H1 (cell line): ENCODE measurements at regions not wholly inside any gene's neighbourhood (a gene's known extent, or its start where the extent isn't known, plus 50 kb on each side); places are given as distances from the start of the nearest gene placed in this dataset.

Experiments used
- CTCF ChIA-PET: fragments of 300-600 bp; sonication (Branson Sonifier 250); formaldehyde crosslinking; loops from one replicate; lab custom pipeline; 2021; ENCODE audit not compliant: partially characterized antibody; lab: Charles Lee
- POLR2A ChIA-PET: fragments of 300-600 bp; sonication (Branson Sonifier 250); formaldehyde crosslinking; loops from one replicate; lab custom pipeline; 2021; ENCODE audit warnings: inconsistent platforms; ENCODE audit not compliant: partially characterized antibody; lab: Charles Lee
- DNase-seq, 2 experiments: peaks; one replicate each; pipeline versions ENCODE4 v3.0.0 to v3.0.0-alpha.2; 2010 to 2022; ENCODE audit warnings: low spot score in 2 of 2, low read depth in 1 of 2, mixed read lengths in 1 of 2
- FAIRE-seq: peaks from 2 replicates; lab custom pipeline; 2011; peaks lifted over from hg19 to GRCh38; lab: Jason Lieb, UNC
- H2AFZ ChIP-seq: 2 replicates; pipeline ENCODE4 v1.8.1; 2012; ENCODE audit warnings: low read length, inconsistent platforms
- H2AK5ac ChIP-seq: 2 replicates; pipeline ENCODE4 v1.6.1; 2013; ENCODE audit warnings: low read depth, low read length
- H2BK120ac ChIP-seq: replicated peaks from 2 replicates; pipeline ENCODE3; 2013; ENCODE audit warnings: low read depth, low read length, inconsistent platforms
- H2BK12ac ChIP-seq: 2 replicates; pipeline ENCODE4 v1.6.1; 2013; ENCODE audit warnings: low read depth, low read length
- H2BK15ac ChIP-seq: 2 replicates; pipeline ENCODE4 v1.6.1; 2013; ENCODE audit warnings: low read length
- H2BK20ac ChIP-seq: 2 replicates; pipeline ENCODE4 v1.6.1; 2013; ENCODE audit warnings: low read length
- H2BK5ac ChIP-seq: 2 replicates; pipeline ENCODE4 v1.6.1; 2013; ENCODE audit warnings: low read depth, low read length
- H3K14ac ChIP-seq: 2 replicates; pipeline ENCODE4 v1.6.1; 2013; ENCODE audit warnings: inconsistent platforms; ENCODE audit not compliant: insufficient read length
- H3K18ac ChIP-seq: 2 replicates; pipeline ENCODE4 v1.6.1; 2013; ENCODE audit warnings: low read length; ENCODE audit errors: extremely low read depth
- H3K23ac ChIP-seq: 2 replicates; pipeline ENCODE4 v1.6.1; 2013; ENCODE audit warnings: inconsistent platforms; ENCODE audit not compliant: insufficient read length
- H3K23me2 ChIP-seq: 2 replicates; pipeline ENCODE4 v1.6.1; 2013; ENCODE audit warnings: low read depth, low read length
- H3K27ac ChIP-seq: 2 replicates; pipeline ENCODE4 v1.6.1; 2011; ENCODE audit warnings: low read depth, low read length, inconsistent platforms
- H3K27me3 ChIP-seq, 4 experiments: replicated peaks in 1 of 4; 1 replicate in 1 of 4; 2 replicates in 3 of 4; pipeline versions ENCODE4 v1.6.1 to v1.8.1; 2011 to 2013; ENCODE audit warnings: low read length in 3 of 4, mild to moderate bottlenecking in 3 of 4, inconsistent platforms in 2 of 4, mixed read lengths in 2 of 4, moderate library complexity in 1 of 4; ENCODE audit not compliant: control insufficient read depth in 3 of 4, insufficient read depth in 3 of 4; ENCODE audit errors: extremely low read depth in 1 of 4
- H3K36me3 ChIP-seq, 4 experiments: 2 replicates each; pipeline versions ENCODE4 v1.6.1 to v1.8.1; 2011 to 2013; ENCODE audit warnings: mild to moderate bottlenecking in 4 of 4, low read length in 3 of 4, moderate library complexity in 2 of 4, control low read depth in 1 of 4, inconsistent platforms in 1 of 4; ENCODE audit not compliant: insufficient read depth in 4 of 4, control insufficient read depth in 2 of 4
- H3K4ac ChIP-seq: replicated peaks from 2 replicates; pipeline ENCODE3; 2013; ENCODE audit warnings: low read length, low read depth, mixed read lengths, inconsistent platforms; ENCODE audit not compliant: insufficient read length
- H3K4me1 ChIP-seq, 4 experiments: replicated peaks in 1 of 4; 1 replicate in 1 of 4; 2 replicates in 3 of 4; pipeline versions ENCODE4 v1.6.1 to v1.8.1; 2011 to 2013; ENCODE audit warnings: low read length in 3 of 4, inconsistent platforms in 2 of 4, mixed read lengths in 1 of 4; ENCODE audit not compliant: insufficient read depth in 4 of 4, control insufficient read depth in 3 of 4
- H3K4me2 ChIP-seq, 2 experiments: 2 replicates each; pipeline versions ENCODE4 v1.6.1 to v1.8.1; 2011 to 2013; ENCODE audit warnings: low read depth in 2 of 2, low read length in 2 of 2, control low read depth in 1 of 2, inconsistent platforms in 1 of 2, mild to moderate bottlenecking in 1 of 2; ENCODE audit not compliant: insufficient read depth in 1 of 2
- H3K4me3 ChIP-seq, 4 experiments: fragments of 200-600, 300-600 bp in 1 of 4; sonication (generic), shearing (Covaris generic), sonication (Bioruptor Twin) in 1 of 4; 2 replicates each; pipeline versions ENCODE4 v1.5.1 to v1.8.1; 2011 to 2016; ENCODE audit warnings: low read length in 4 of 4, low read depth in 3 of 4, control low read depth in 2 of 4, inconsistent platforms in 2 of 4, mild to moderate bottlenecking in 2 of 4, mixed read lengths in 1 of 4, moderate library complexity in 1 of 4; ENCODE audit not compliant: insufficient read depth in 2 of 4; ENCODE audit errors: extremely low read depth in 1 of 4
- H3K56ac ChIP-seq: replicated peaks from 2 replicates; pipeline ENCODE3; 2013; ENCODE audit warnings: low read depth, mild to moderate bottlenecking, mixed read lengths, low read length, inconsistent platforms; ENCODE audit not compliant: insufficient read length
- H3K79me1 ChIP-seq: 2 replicates; pipeline ENCODE4 v1.6.1; 2013; ENCODE audit warnings: low read depth, low read length, control low read depth
- H3K79me2 ChIP-seq, 2 experiments: 2 replicates each; pipeline versions ENCODE4 v1.6.1 to v1.8.1; 2012 to 2013; ENCODE audit warnings: low read length in 2 of 2, mild to moderate bottlenecking in 2 of 2, inconsistent platforms in 1 of 2; ENCODE audit not compliant: insufficient read depth in 2 of 2, control insufficient read depth in 1 of 2
- H3K9ac ChIP-seq, 4 experiments: replicated peaks in 1 of 4; 1 replicate in 1 of 4; 2 replicates in 3 of 4; pipeline versions ENCODE4 v1.6.1 to v1.8.1; 2011 to 2013; ENCODE audit warnings: low read depth in 3 of 4, low read length in 3 of 4, control low read depth in 2 of 4, mild to moderate bottlenecking in 2 of 4, moderate library complexity in 2 of 4, inconsistent platforms in 1 of 4; ENCODE audit errors: extremely low read depth in 1 of 4
- H3K9me3 ChIP-seq, 2 experiments: 2 replicates each; pipeline versions ENCODE4 v1.6.1 to v1.8.1; 2012 to 2013; ENCODE audit warnings: mild to moderate bottlenecking in 2 of 2, moderate library complexity in 2 of 2, control low read depth in 1 of 2, inconsistent platforms in 1 of 2, low read depth in 1 of 2, low read length in 1 of 2, mixed read lengths in 1 of 2; ENCODE audit not compliant: insufficient read depth in 2 of 2
- H4K20me1 ChIP-seq, 2 experiments: replicated peaks in 1 of 2; 2 replicates each; pipeline versions ENCODE3 to v1.8.1; 2011 to 2013; ENCODE audit warnings: inconsistent platforms in 2 of 2, low read length in 2 of 2, mild to moderate bottlenecking in 1 of 2; ENCODE audit not compliant: insufficient read depth in 2 of 2, control insufficient read depth in 1 of 2
- H4K5ac ChIP-seq: 2 replicates; pipeline ENCODE4 v1.6.1; 2013; ENCODE audit warnings: low read length, low read depth, mixed read lengths, inconsistent platforms; ENCODE audit not compliant: insufficient read length
- H4K8ac ChIP-seq: 2 replicates; pipeline ENCODE4 v1.8.0; 2013; ENCODE audit warnings: mild to moderate bottlenecking, moderate library complexity, low read length, inconsistent platforms; ENCODE audit not compliant: insufficient read depth; ENCODE audit errors: extremely low read depth
- H4K91ac ChIP-seq: replicated peaks from 2 replicates; pipeline ENCODE3; 2013; ENCODE audit warnings: low read length, mixed read lengths, inconsistent platforms; ENCODE audit not compliant: insufficient read length
- CHD1 ChIP-seq: IDR thresholded peaks from 2 replicates; pipeline ENCODE4 v1.6.1; 2012; ENCODE audit warnings: low read depth, low read length, improper control_type of control experiment
- CHD2 ChIP-seq: IDR thresholded peaks from 2 replicates; pipeline ENCODE4 v1.6.1; 2012; ENCODE audit warnings: low read length, improper control_type of control experiment
- CTCF ChIP-seq, 3 experiments: IDR thresholded peaks; 1 replicate in 2 of 3; 2 replicates in 1 of 3; pipeline versions ENCODE4 v1.5.1 to v1.6.1; 2011; ENCODE audit warnings: low read length in 3 of 3, mild to moderate bottlenecking in 3 of 3, inconsistent platforms in 2 of 3, low read depth in 1 of 3, moderate library complexity in 1 of 3; ENCODE audit not compliant: insufficient read depth in 1 of 3; ENCODE audit errors: control extremely low read depth in 1 of 3
- FOSL1 ChIP-seq: IDR thresholded peaks from 2 replicates; pipeline ENCODE4 v1.6.1; 2011; ENCODE audit warnings: mild to moderate bottlenecking, low read depth, low read length, moderate library complexity; ENCODE audit not compliant: insufficient read depth
- PHF8 ChIP-seq: fragments of 200-600 bp; sonication (generic); conservative IDR thresholded peaks from 2 replicates; pipeline ENCODE4 v1.7.1; 2012; ENCODE audit warnings: low read depth, mild to moderate bottlenecking, inconsistent platforms, low read length, moderate library complexity
- POU5F1 ChIP-seq: IDR thresholded peaks from 2 replicates; pipeline ENCODE4 v1.6.1; 2011; ENCODE audit warnings: low read depth, mild to moderate bottlenecking, low read length, moderate library complexity
- RAD21 ChIP-seq, 2 experiments: IDR thresholded peaks in 1 of 2; conservative IDR thresholded peaks in 1 of 2; 2 replicates each; pipeline ENCODE4 v1.6.1; 2011; ENCODE audit warnings: low read depth in 2 of 2, low read length in 2 of 2, improper control_type of control experiment in 1 of 2, inconsistent platforms in 1 of 2, mild to moderate bottlenecking in 1 of 2, moderate library complexity in 1 of 2
- SUZ12 ChIP-seq: fragments of 200-600 bp; sonication (generic); IDR thresholded peaks from 2 replicates; pipeline ENCODE4 v1.6.1; 2012; ENCODE audit warnings: mild to moderate bottlenecking, inconsistent platforms, low read length, moderate library complexity, mixed read lengths
- WGBS, 2 experiments: shearing (Covaris generic) in 1 of 2; methylation state at CpG; one replicate each; pipeline versions ENCODE4 v1.1.6 to v1.1.7; 2013 to 2015; ENCODE audit warnings: low lambda C conversion rate in 2 of 2, mixed read lengths in 2 of 2, inconsistent platforms in 1 of 2, low coverage in 1 of 2, missing lambda C conversion rate in 1 of 2; ENCODE audit not compliant: insufficient replicate concordance in 2 of 2, insufficient coverage in 1 of 2, insufficient read length in 1 of 2; ENCODE audit errors: extremely low coverage in 1 of 2, missing lambda C conversion rate in 1 of 2; 5-methylcytosine and 5-hydroxymethylcytosine counted together

GRCh38 chr2:207230261-207231105, 64.7 kb upstream of the KLF7 start:
- Histone ChIP-seq H4K5ac (no peak overlapping the region), H3K23ac (no peak overlapping the region), H3K27ac (no peak overlapping the region), H3K4ac (no peak overlapping the region), H2BK12ac (no peak overlapping the region; the same call in 1 of the 2 replicates), H2BK20ac (peak overlapping the region; percentile 17; the same call in 1 of the 2 replicates), H3K9me3 (no peaks in the 10 kb centered on the region), H3K79me2 (no peaks in the 10 kb centered on the region), H3K4me2 (no peak overlapping the region), H3K79me1 (no peaks in the 10 kb centered on the region), H3K27me3 (no peaks in the 10 kb centered on the region), H2BK15ac (no peak overlapping the region), H2BK5ac (no peak overlapping the region), H4K91ac (no peak overlapping the region), H3K23me2 (no peaks in the 10 kb centered on the region; the same call in 1 of the 2 replicates), H4K8ac (no peak overlapping the region), H4K20me1 (no peaks in the 10 kb centered on the region), H3K36me3 (no peaks in the 10 kb centered on the region), H3K4me1 (peaks cover 8 to 22% (median 18%) of the 10 kb centered on the region in 4 experiments), H3K4me3 (no peak overlapping the region), H3K14ac (no peak overlapping the region), H3K9ac (no peak overlapping the region), H2AFZ (peak overlapping the region; percentile 26; the same call in 1 of the 2 replicates), H3K18ac (no peak overlapping the region), H3K56ac (no peak overlapping the region), H2AK5ac (no peak overlapping the region), H2BK120ac (no peak overlapping the region)
- TF ChIP-seq SUZ12 (no peak), PHF8 (no peak), POU5F1 (no peak), RAD21 (IDR thresholded peaks at IDR 0.05 in 1 of 2, conservative IDR thresholded peaks at IDR 0.05 in 1 of 2; ENCODE audit: low read depth in 2 of 2, low read length in 2 of 2) (peak; percentile 59 to 64), FOSL1 (no peak), CTCF (IDR thresholded peaks at IDR 0.05; ENCODE audit: control extremely low read depth in 1 of 3, insufficient read depth in 1 of 3, low read depth in 1 of 3, low read length in 3 of 3) (peak; percentile 31 to 79 (median 61); a peak in 3 of 4 replicates), CHD1 (no peak), CHD2 (no peak)
- WGBS, 2 experiments: 67% methylated on average over 6 of the region's 6 CpGs; no CpG with 5 or more reads in 1 of the 2 experiments
- ChIA-PET CTCF (interaction anchor here (0.5 to 4.2 kb wide), 27 partner anchors 8 to 363 kb away, joined by 3 to 28 read pairs (median 4); partner anchors contain the start of gene KLF7), POLR2A (interaction anchor here (0.7 to 0.9 kb wide), 2 partner anchors 9 to 15 kb away, joined by 3 read pairs; no protein-coding TSS in a partner anchor)
- DNase-seq (peak in 1 of 2 experiments; percentile 62), FAIRE-seq (peak; percentile 88)
